Lung (tissue), 11 donors: ENCODE measurements at regions not wholly inside any gene's neighbourhood (a gene's known extent, or its start where the extent isn't known, plus 50 kb on each side); places are given as distances from the start of the nearest gene placed in this dataset.
A peak's percentile ranks its signal among the peaks of the same experiment; 100 is the strongest.

Source experiments
- ATAC-seq: fragments of 200-7000 bp; cut with Tn5 transposase; one replicate; pipeline ENCODE4 v1.9.1; 2020; ENCODE audit warnings: moderate number of reproducible peaks; ENCODE audit not compliant: insufficient read depth, low FRiP score
- DNase-seq, 3 donors: peaks; one replicate each; pipeline ENCODE4 v3.0.0-alpha.2; 2013 to 2017
- H3K27ac ChIP-seq, 2 donors: one replicate each; pipeline ENCODE4 v1.5.1; 2013; ENCODE audit warnings: mild to moderate bottlenecking in 2 of 2, moderate library complexity in 2 of 2, control low read depth in 1 of 2, inconsistent platforms in 1 of 2, low read depth in 1 of 2, low read length in 1 of 2
- H3K27me3 ChIP-seq, 3 donors: one replicate each; pipeline ENCODE4 v1.5.1; 2013; ENCODE audit warnings: low read length in 2 of 3; ENCODE audit not compliant: control insufficient read depth in 3 of 3, insufficient read depth in 3 of 3
- H3K36me3 ChIP-seq, 4 donors: one replicate each; pipeline ENCODE4 v1.5.1; 2013; ENCODE audit warnings: low read length in 4 of 4, mild to moderate bottlenecking in 1 of 4, moderate library complexity in 1 of 4; ENCODE audit not compliant: control insufficient read depth in 4 of 4, insufficient read depth in 4 of 4
- H3K4me1 ChIP-seq, 5 donors: one replicate each; pipeline ENCODE4 v1.5.1; 2013; ENCODE audit warnings: low read length in 5 of 5, mild to moderate bottlenecking in 2 of 5, moderate library complexity in 1 of 5; ENCODE audit not compliant: control insufficient read depth in 5 of 5, insufficient read depth in 5 of 5
- H3K4me3 ChIP-seq: one replicate; pipeline ENCODE4 v1.5.1; 2013; ENCODE audit warnings: mild to moderate bottlenecking, control low read depth, moderate library complexity
- H3K9ac ChIP-seq, 2 donors: one replicate each; pipeline ENCODE4 v1.5.1; 2013; ENCODE audit warnings: low read length in 2 of 2, control low read depth in 1 of 2; ENCODE audit not compliant: insufficient read depth in 1 of 2
- H3K9me3 ChIP-seq, 4 donors: one replicate each; pipeline ENCODE4 v1.5.1; 2013; ENCODE audit warnings: low read length in 3 of 4, mild to moderate bottlenecking in 1 of 4, moderate library complexity in 1 of 4; ENCODE audit not compliant: control insufficient read depth in 4 of 4, insufficient read depth in 3 of 4
- WGBS, 2 donors: extraction: QIAGEN DNeasy Blood & Tissue Kit; methylation state at CpG; one replicate each; pipeline ENCODE4 v1.1.7; 2013; 5-methylcytosine and 5-hydroxymethylcytosine counted together
- TF ChIP-seq, protein P1 (sequence below): IDR thresholded peaks from 2 replicates; pipeline ENCODE4 v1.5.1; 2012; ENCODE audit warnings: mild to moderate bottlenecking; ENCODE audit errors: control extremely low read depth, extremely low read depth
- donor health status: control.
- donor health status: control.
- donor health status: Bipolar disorder and iron deficiency.
- donor health status: healthy.
- donor health status: DM: yes; HTN: yes; CAD: no.

GRCh38 chr2:213216461-213216860 is 65.0 kb upstream of the IKZF2 start:
- TF ChIP-seq, protein P1, sequence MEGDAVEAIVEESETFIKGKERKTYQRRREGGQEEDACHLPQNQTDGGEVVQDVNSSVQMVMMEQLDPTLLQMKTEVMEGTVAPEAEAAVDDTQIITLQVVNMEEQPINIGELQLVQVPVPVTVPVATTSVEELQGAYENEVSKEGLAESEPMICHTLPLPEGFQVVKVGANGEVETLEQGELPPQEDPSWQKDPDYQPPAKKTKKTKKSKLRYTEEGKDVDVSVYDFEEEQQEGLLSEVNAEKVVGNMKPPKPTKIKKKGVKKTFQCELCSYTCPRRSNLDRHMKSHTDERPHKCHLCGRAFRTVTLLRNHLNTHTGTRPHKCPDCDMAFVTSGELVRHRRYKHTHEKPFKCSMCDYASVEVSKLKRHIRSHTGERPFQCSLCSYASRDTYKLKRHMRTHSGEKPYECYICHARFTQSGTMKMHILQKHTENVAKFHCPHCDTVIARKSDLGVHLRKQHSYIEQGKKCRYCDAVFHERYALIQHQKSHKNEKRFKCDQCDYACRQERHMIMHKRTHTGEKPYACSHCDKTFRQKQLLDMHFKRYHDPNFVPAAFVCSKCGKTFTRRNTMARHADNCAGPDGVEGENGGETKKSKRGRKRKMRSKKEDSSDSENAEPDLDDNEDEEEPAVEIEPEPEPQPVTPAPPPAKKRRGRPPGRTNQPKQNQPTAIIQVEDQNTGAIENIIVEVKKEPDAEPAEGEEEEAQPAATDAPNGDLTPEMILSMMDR, result no peak
- no peaks in the 10 kb centered on the region for H3K36me3 ChIP-seq
- DNase-seq (peak in 1 of 3 donors; percentile 29), ATAC-seq (no peak)
- no peaks in the 10 kb centered on the region for H3K27me3 ChIP-seq
- H3K9me3 ChIP-seq, result no peaks in the 10 kb centered on the region
- H3K27ac ChIP-seq, result no peak overlapping the region
- no peaks in the 10 kb centered on the region for H3K4me1 ChIP-seq
- H3K9ac ChIP-seq, result no peak overlapping the region
- WGBS, 2 donors, result 67 to 82% methylated on average over 5 of the region's 5 CpGs
- H3K4me3 ChIP-seq, result no peak overlapping the region

DNA sequence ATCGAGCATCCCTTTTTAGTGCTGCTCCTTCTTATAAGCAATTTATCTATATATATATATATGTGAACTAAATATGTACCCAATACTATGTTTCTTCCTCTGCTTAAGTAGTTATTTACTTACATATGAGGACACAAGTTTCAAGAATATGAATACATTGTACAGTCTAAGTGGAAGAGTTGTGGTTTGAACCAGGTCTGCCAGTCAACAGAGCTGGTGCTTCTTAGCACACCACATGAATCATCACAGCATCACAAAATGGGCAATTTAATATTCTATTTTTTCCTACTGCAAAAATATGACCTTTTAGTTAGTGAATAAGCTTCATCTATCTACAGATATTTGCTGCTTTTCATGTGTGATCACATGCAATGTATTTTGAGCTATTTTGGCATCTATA is 64.4 kb upstream of the SPAG16 start:
- WGBS, 2 donors, result 84 to 92% methylated on average over 1 of the region's 1 CpG
- Histone ChIP-seq H3K4me3 (no peak overlapping the region), H3K36me3 (no peaks in the 10 kb centered on the region), H3K27me3 (no peaks in the 10 kb centered on the region), H3K9ac (no peak overlapping the region), H3K4me1 (no peaks in the 10 kb centered on the region), H3K9me3 (no peaks in the 10 kb centered on the region), H3K27ac (no peak overlapping the region)
- DNase-seq, result no peak
- ATAC-seq, result no peak
- TF ChIP-seq, protein P1, result no peak

GRCh38 chr2:213220967-213221603 is 63.2 kb upstream of the SPAG16 start:
- Histone ChIP-seq H3K27ac (no peak overlapping the region), H3K4me1 (no peaks in the 10 kb centered on the region), H3K9ac (no peak overlapping the region), H3K4me3 (no peak overlapping the region), H3K27me3 (no peaks in the 10 kb centered on the region), H3K9me3 (no peaks in the 10 kb centered on the region), H3K36me3 (no peaks in the 10 kb centered on the region)
- ATAC-seq, result no peak
- TF ChIP-seq, protein P1, result no peak
- WGBS, 2 donors, result 91 to 93% methylated on average over 3 of the region's 3 CpGs
- no peak for DNase-seq

DNA sequence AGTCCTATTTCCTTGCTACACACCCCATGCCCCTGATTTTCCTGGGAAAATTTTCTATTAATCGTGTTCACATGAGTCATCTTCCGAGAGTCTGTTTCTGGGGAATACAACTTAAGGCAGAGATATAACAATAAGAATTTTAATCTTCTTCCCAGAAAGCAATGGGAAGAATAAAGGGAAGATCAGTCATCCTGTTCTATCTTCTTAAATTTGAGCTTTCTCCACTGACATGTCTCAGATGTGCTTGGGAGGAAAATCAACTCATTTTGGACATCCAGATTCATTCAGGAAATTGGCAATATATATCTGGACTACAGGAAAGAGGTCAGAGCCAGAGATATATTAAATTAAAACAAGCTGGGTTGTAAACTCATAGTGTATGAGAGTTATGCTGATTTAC is 62.3 kb upstream of the SPAG16 start:
- no peak overlapping the region for H3K9ac ChIP-seq
- no peak overlapping the region for H3K27ac ChIP-seq
- no peaks in the 10 kb centered on the region for H3K9me3 ChIP-seq
- H3K27me3 ChIP-seq, result no peaks in the 10 kb centered on the region
- ATAC-seq, result no peak
- H3K4me3 ChIP-seq, result no peak overlapping the region
- 91 to 97% methylated on average over 2 of the region's 2 CpGs for WGBS, 2 donors
- H3K4me1 ChIP-seq, result no peaks in the 10 kb centered on the region
- DNase-seq, result no peak
- TF ChIP-seq, protein P1, result no peak
- no peaks in the 10 kb centered on the region for H3K36me3 ChIP-seq
